ENCODE measurements at regions not wholly inside any gene's neighbourhood (a gene's known extent, or its start where the extent isn't known, plus 50 kb on each side); places are given as distances from the start of the nearest gene placed in this dataset.

DNA sequence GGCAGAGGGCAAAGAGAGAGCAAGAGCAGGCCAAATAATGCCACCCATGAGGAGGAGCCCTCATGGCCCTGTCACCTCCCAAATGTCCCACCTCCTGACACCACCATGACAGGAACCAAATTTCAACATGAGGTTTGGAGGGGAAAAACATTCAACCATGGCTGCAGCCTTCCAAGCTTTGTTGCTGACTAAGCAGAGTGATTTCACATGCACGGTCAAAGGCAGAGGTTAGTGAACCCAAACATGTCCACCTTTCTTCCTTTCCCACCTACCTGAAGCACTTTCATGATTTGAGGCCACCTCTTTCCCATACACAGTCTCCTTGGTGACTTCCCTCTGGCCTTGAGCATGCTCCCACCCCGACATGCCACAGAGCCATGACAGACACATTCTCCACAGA, 89.7 kb downstream of the C11orf91 start:
- no peak for TF ChIP-seq ZBTB21 (tag by site-specific recombination; IDR thresholded peaks at IDR 0.05)
- no peak for TF ChIP-seq CTCF (tag by site-specific recombination; IDR thresholded peaks at IDR 0.05)
- TF ChIP-seq, protein P1, sequence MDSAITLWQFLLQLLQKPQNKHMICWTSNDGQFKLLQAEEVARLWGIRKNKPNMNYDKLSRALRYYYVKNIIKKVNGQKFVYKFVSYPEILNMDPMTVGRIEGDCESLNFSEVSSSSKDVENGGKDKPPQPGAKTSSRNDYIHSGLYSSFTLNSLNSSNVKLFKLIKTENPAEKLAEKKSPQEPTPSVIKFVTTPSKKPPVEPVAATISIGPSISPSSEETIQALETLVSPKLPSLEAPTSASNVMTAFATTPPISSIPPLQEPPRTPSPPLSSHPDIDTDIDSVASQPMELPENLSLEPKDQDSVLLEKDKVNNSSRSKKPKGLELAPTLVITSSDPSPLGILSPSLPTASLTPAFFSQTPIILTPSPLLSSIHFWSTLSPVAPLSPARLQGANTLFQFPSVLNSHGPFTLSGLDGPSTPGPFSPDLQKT (IDR thresholded peaks at IDR 0.05; ENCODE audit: borderline replicate concordance, low read depth, low read length): no peak
- no peak for TF ChIP-seq YY1 (tag by site-specific recombination; IDR thresholded peaks at IDR 0.05)
- TF ChIP-seq ZNF366 (tag by site-specific recombination; conservative IDR thresholded peaks at IDR 0.05): no peak
- no peak for TF ChIP-seq SCRT2 (tag by site-specific recombination; IDR thresholded peaks at IDR 0.05)
- no peak for TF ChIP-seq ATF2 (tag by site-specific recombination; IDR thresholded peaks at IDR 0.05; ENCODE audit: low read depth)
- no peak for TF ChIP-seq SP7 (tag by site-specific recombination; IDR thresholded peaks at IDR 0.05)
- no peak for TF ChIP-seq ZBTB11 (tag by site-specific recombination; conservative IDR thresholded peaks at IDR 0.05; ENCODE audit: low read depth)
- TF ChIP-seq ZNF639 (tag by site-specific recombination; IDR thresholded peaks at IDR 0.05): no peak
- TF ChIP-seq ZNF785 (tag by site-specific recombination; IDR thresholded peaks at IDR 0.05): no peak
- TF ChIP-seq ZNF37A (tag by site-specific recombination; IDR thresholded peaks at IDR 0.05): no peak
- TF ChIP-seq ZNF837 (tag by site-specific recombination; IDR thresholded peaks at IDR 0.05): no peak
- TF ChIP-seq ZEB2 (tag by site-specific recombination; IDR thresholded peaks at IDR 0.05): no peak

Data from HEK293 (cell line).